GM12878 (cell line): ENCODE measurements at regions not wholly inside any gene's neighbourhood (a gene's known extent, or its start where the extent isn't known, plus 50 kb on each side); places are given as distances from the start of the nearest gene placed in this dataset.

Experiments used
- ATAC-seq: fragments of 200-7000 bp; cut with Tn5 transposase; 3 replicates; pipeline ENCODE4 v1.9.1; 2020; ENCODE audit warnings: mild to moderate bottlenecking, moderate library complexity
- BruUV-seq: library from RNA; stranded (reverse); fragments of 400-500 nt; replicated peaks from 2 replicates; lab custom pipeline; 2021; lab: Mats Ljungman, UMichigan
- CTCF ChIA-PET: fragments of 300-600 bp; sonication (Branson Sonifier 250); formaldehyde crosslinking; extraction: SDS; loops from one replicate; lab custom pipeline; 2021; ENCODE audit warnings: inconsistent platforms; lab: Yijun Ruan, JAX
- POLR2A ChIA-PET: fragments of 350-600 bp; formaldehyde crosslinking; extraction: SDS; loops from one replicate; lab custom pipeline; 2021; ENCODE audit warnings: inconsistent platforms; lab: Charles Lee
- RAD21 ChIA-PET: fragments of 300-600 bp; sonication (Branson Sonifier 250); formaldehyde crosslinking; loops from one replicate; lab custom pipeline; 2023; ENCODE audit warnings: antibody characterized with exemption; ENCODE audit not compliant: unreplicated experiment; lab: Charles Lee
- SMC1A ChIA-PET: fragments of 300-600 bp; sonication (Branson Sonifier 250); formaldehyde crosslinking; loops from one replicate; lab custom pipeline; 2023; ENCODE audit not compliant: unreplicated experiment, uncharacterized antibody; lab: Charles Lee
- DNase-seq: peaks from one replicate; pipeline ENCODE4 v3.0.0-alpha.2; 2011; ENCODE audit warnings: low read depth, low spot score
- FAIRE-seq: peaks from 3 replicates; lab custom pipeline; 2011; peaks lifted over from hg19 to GRCh38; lab: Jason Lieb, UNC
- H2AFZ ChIP-seq: 2 replicates; pipeline ENCODE4 v1.6.0; 2011; ENCODE audit warnings: low read depth, low read length, control low read depth; ENCODE audit not compliant: control insufficient read depth
- H3K27ac ChIP-seq: 2 replicates; pipeline ENCODE4 v1.5.1; 2011; ENCODE audit warnings: control low read depth; ENCODE audit not compliant: control insufficient read depth, insufficient read depth
- H3K27me3 ChIP-seq, 2 experiments: replicated peaks in 1 of 2; 2 replicates each; pipeline versions ENCODE4 v1.6.0 to v1.6.1; 2011; ENCODE audit warnings: low read length in 1 of 2; ENCODE audit not compliant: control insufficient read depth in 2 of 2, insufficient read depth in 2 of 2
- H3K36me3 ChIP-seq, 2 experiments: 2 replicates each; pipeline ENCODE4 v1.5.1; 2011; ENCODE audit warnings: low read length in 1 of 2; ENCODE audit not compliant: control insufficient read depth in 2 of 2, insufficient read depth in 2 of 2
- H3K4me1 ChIP-seq: 2 replicates; pipeline ENCODE4 v1.6.1; 2011; ENCODE audit warnings: mild to moderate bottlenecking, low read length, moderate library complexity, mixed read lengths; ENCODE audit not compliant: control insufficient read depth, insufficient read depth
- H3K4me2 ChIP-seq: 2 replicates; pipeline ENCODE4 v1.6.0; 2011; ENCODE audit warnings: control low read depth; ENCODE audit not compliant: control insufficient read depth, insufficient read depth
- H3K4me3 ChIP-seq: fragments of 200-600 bp; sonication (generic); 2 replicates; pipeline ENCODE4 v1.5.1; 2016
- H3K79me2 ChIP-seq: 2 replicates; pipeline ENCODE4 v1.6.0; 2011; ENCODE audit warnings: low read length; ENCODE audit not compliant: control insufficient read depth, insufficient read depth
- H3K9ac ChIP-seq: 2 replicates; pipeline ENCODE4 v1.8.0; 2011; ENCODE audit warnings: low read length, control low read depth, mixed read lengths; ENCODE audit not compliant: control insufficient read depth, insufficient read depth
- H3K9me3 ChIP-seq: replicated peaks from 3 replicates; pipeline ENCODE4 v1.5.1; 2011; ENCODE audit warnings: mild to moderate bottlenecking, low read length; ENCODE audit not compliant: control insufficient read depth, insufficient read depth
- H4K20me1 ChIP-seq: 2 replicates; pipeline ENCODE4 v1.6.0; 2011; ENCODE audit not compliant: control insufficient read depth, insufficient read depth
- CEBPB ChIP-seq, 2 experiments: fragments of 150-350 bp in 1 of 2; IDR thresholded peaks; 2 replicates each; pipeline ENCODE4 v1.6.1; 2012 to 2014; ENCODE audit warnings: low read depth in 2 of 2, low read length in 2 of 2, borderline replicate concordance in 1 of 2, inconsistent platforms in 1 of 2
- GATAD2B ChIP-seq: fragments of 450-650 bp; conservative IDR thresholded peaks from 2 replicates; pipeline ENCODE4 v1.6.1; 2017; ENCODE audit warnings: low read depth, mild to moderate bottlenecking, moderate library complexity
- MEF2A ChIP-seq: IDR thresholded peaks from 2 replicates; pipeline ENCODE4 v1.6.1; 2011; ENCODE audit warnings: low read depth, mild to moderate bottlenecking, low read length, moderate library complexity; ENCODE audit not compliant: insufficient read depth
- NR2C2 ChIP-seq: IDR thresholded peaks from 2 replicates; pipeline ENCODE4 v1.6.1; 2011; ENCODE audit warnings: borderline replicate concordance, low read depth; ENCODE audit not compliant: control insufficient read depth, insufficient read length
- SIX5 ChIP-seq: IDR thresholded peaks from 2 replicates; pipeline ENCODE4 v1.6.1; 2011; ENCODE audit warnings: mild to moderate bottlenecking, low read depth, low read length, moderate library complexity; ENCODE audit not compliant: severe bottlenecking
- TCF12 ChIP-seq: IDR thresholded peaks from 2 replicates; pipeline ENCODE4 v1.6.1; 2011; ENCODE audit warnings: low read depth, mild to moderate bottlenecking, low read length
- YBX1 ChIP-seq: fragments of 450-650 bp; IDR thresholded peaks from 2 replicates; pipeline ENCODE4 v1.6.1; 2016; ENCODE audit warnings: antibody characterized with exemption
- ZBED1 ChIP-seq: IDR thresholded peaks from 2 replicates; pipeline ENCODE4 v1.6.1; 2016; ENCODE audit warnings: borderline replicate concordance
- ZNF24 ChIP-seq: fragments of 450-650 bp; IDR thresholded peaks from 2 replicates; pipeline ENCODE4 v1.6.1; 2017; ENCODE audit warnings: antibody characterized with exemption, mild to moderate bottlenecking
- WGBS: methylation state at CpG from one replicate; pipeline ENCODE4 v1.1.6; 2016; ENCODE audit warnings: low lambda C conversion rate; ENCODE audit not compliant: insufficient replicate concordance, insufficient coverage; ENCODE audit errors: missing lambda C conversion rate; 5-methylcytosine and 5-hydroxymethylcytosine counted together
- in situ Hi-C: fragments of 300-500 bp; cut with MboI; formaldehyde crosslinking; loops from 9 replicates; pipeline ENCODE4 v1.14.3; 2018; ENCODE audit warnings: mixed read lengths
- intact Hi-C: fragments of 100-400 bp; cut with micrococcal nuclease; formaldehyde crosslinking; loops from one replicate; pipeline ENCODE4 v1.14.2; 2022; ENCODE audit not compliant: unreplicated experiment
- TF ChIP-seq, protein P1 (sequence below): fragments of 450-650 bp; IDR thresholded peaks from 2 replicates; pipeline ENCODE4 v1.6.1; 2017; ENCODE audit warnings: mild to moderate bottlenecking
- TF ChIP-seq, protein P2 (sequence below): fragments of 450-650 bp; IDR thresholded peaks from 2 replicates; pipeline ENCODE4 v1.6.1; 2017; ENCODE audit warnings: mild to moderate bottlenecking, moderate library complexity

DNA sequence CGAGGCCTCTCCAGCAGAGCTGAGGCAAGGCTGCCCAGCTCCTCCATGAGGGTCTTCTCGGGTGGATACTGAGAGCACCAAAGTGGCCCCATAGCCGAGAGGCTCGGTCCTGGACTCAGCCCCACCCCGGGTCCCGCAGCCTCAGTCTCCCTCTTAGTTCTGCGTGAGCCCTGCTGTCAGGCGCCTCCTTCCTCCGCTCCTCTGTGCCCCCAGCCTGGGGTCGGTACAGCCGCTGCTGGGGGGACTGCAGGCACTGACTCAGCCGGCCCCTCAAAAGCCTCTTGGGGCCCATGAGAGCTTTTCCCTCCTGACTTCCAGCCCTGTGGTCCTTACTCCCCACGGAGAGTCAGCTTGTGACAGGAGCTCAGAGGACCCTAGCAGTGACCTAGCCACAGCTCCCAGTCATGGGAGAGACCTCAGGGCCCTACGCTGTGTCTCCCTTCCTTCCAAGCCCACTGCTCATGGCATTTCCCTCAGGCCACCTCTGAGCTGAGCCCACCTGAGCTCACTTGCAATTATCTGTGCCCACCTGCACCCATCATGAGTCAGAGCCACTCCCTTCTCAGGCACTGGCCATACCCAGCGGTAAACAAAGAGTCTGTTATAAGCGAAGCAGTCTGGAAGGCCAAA is 295.0 kb upstream of the RTL1 start (continued):
- no peak for TF ChIP-seq GATAD2B
- TF ChIP-seq ZBED1 = no peak

DNA sequence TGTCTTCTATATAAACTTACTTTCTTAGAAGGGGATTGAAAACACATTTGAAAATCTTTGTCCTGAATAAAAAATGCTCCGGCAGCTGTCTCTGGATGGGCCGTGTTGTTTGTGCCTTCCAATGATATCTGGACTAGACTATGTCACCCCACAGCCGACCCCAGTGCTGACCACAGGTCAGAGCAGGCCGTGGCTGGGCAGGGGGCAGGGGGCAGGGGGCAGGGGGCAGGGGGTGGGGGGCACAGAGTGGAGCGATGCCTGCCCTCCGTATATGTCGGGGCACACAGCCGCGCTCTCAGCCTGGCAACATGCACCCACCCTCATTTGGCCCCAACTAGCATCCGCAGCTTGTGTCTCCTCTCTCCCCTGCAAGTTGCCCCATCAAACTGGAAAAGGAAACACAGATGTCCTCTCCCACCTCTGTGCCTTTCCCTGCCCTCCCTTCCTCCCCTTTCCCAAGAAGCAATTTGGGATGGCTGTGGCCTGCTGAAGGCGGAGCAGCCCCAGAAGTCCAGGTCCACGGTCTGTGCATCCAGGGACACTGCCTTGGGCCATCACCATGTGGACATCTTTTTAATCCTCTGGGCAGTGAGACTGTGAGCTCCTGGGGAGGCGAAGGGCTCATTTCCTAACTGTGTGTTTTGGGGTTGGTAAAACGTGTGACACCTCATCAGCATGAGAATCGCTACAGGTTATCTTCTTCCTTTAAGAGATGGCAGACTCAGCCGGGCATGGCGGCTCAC is 295.7 kb upstream of the RTL1 start:
- Histone ChIP-seq H3K27me3 (no peaks in the 10 kb centered on the region), H3K36me3 (no peaks in the 10 kb centered on the region), H3K9me3 (no peaks in the 10 kb centered on the region; the same call in 2 of the 3 replicates), H3K27ac (no peak overlapping the region), H3K4me3 (no peak overlapping the region), H3K79me2 (no peaks in the 10 kb centered on the region), H3K4me1 (no peaks in the 10 kb centered on the region), H3K4me2 (no peak overlapping the region), H3K9ac (no peak overlapping the region), H2AFZ (no peak overlapping the region), H4K20me1 (no peaks in the 10 kb centered on the region)
- in situ Hi-C loops (no loop called here), intact Hi-C loops (no loop called here)
- ATAC-seq (no peak), DNase-seq (no peak), FAIRE-seq (no peak)
- no TSS peak for BruUV-seq
- ChIA-PET SMC1A (interaction anchor here (0.6 kb wide), 1 partner anchor 60 kb away, joined by 3 read pairs; no protein-coding TSS in a partner anchor), RAD21 (no interaction called here), CTCF (no interaction called here), POLR2A (no interaction called here)
- WGBS = 52% methylated on average over 16 of the region's 17 CpGs
- TF ChIP-seq MEF2A (no peak), TCF12 (no peak), YBX1 (no peak), ZNF24 (no peak), SIX5 (no peak), CEBPB (IDR thresholded peaks at IDR 0.05; ENCODE audit: borderline replicate concordance in 1 of 2, low read depth in 2 of 2, low read length in 2 of 2) (no peak), NR2C2 (no peak)
- TF ChIP-seq, protein P1, sequence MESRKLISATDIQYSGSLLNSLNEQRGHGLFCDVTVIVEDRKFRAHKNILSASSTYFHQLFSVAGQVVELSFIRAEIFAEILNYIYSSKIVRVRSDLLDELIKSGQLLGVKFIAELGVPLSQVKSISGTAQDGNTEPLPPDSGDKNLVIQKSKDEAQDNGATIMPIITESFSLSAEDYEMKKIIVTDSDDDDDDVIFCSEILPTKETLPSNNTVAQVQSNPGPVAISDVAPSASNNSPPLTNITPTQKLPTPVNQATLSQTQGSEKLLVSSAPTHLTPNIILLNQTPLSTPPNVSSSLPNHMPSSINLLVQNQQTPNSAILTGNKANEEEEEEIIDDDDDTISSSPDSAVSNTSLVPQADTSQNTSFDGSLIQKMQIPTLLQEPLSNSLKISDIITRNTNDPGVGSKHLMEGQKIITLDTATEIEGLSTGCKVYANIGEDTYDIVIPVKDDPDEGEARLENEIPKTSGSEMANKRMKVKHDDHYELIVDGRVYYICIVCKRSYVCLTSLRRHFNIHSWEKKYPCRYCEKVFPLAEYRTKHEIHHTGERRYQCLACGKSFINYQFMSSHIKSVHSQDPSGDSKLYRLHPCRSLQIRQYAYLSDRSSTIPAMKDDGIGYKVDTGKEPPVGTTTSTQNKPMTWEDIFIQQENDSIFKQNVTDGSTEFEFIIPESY = no peak
- TF ChIP-seq, protein P2, sequence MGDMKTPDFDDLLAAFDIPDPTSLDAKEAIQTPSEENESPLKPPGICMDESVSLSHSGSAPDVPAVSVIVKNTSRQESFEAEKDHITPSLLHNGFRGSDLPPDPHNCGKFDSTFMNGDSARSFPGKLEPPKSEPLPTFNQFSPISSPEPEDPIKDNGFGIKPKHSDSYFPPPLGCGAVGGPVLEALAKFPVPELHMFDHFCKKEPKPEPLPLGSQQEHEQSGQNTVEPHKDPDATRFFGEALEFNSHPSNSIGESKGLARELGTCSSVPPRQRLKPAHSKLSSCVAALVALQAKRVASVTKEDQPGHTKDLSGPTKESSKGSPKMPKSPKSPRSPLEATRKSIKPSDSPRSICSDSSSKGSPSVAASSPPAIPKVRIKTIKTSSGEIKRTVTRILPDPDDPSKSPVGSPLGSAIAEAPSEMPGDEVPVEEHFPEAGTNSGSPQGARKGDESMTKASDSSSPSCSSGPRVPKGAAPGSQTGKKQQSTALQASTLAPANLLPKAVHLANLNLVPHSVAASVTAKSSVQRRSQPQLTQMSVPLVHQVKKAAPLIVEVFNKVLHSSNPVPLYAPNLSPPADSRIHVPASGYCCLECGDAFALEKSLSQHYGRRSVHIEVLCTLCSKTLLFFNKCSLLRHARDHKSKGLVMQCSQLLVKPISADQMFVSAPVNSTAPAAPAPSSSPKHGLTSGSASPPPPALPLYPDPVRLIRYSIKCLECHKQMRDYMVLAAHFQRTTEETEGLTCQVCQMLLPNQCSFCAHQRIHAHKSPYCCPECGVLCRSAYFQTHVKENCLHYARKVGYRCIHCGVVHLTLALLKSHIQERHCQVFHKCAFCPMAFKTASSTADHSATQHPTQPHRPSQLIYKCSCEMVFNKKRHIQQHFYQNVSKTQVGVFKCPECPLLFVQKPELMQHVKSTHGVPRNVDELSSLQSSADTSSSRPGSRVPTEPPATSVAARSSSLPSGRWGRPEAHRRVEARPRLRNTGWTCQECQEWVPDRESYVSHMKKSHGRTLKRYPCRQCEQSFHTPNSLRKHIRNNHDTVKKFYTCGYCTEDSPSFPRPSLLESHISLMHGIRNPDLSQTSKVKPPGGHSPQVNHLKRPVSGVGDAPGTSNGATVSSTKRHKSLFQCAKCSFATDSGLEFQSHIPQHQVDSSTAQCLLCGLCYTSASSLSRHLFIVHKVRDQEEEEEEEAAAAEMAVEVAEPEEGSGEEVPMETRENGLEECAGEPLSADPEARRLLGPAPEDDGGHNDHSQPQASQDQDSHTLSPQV = no peak
